Spinal cord (tissue), 9 donors: ENCODE measurements at regions not wholly inside any gene's neighbourhood (a gene's known extent, or its start where the extent isn't known, plus 50 kb on each side); places are given as distances from the start of the nearest gene placed in this dataset.

Source experiments
- DNase-seq, 6 donors: peaks; one replicate each; pipeline versions ENCODE4 v3.0.0 to v3.0.0-alpha.2; 2013 to 2015; ENCODE audit warnings: low spot score in 6 of 6, low read depth in 4 of 6
- H3K27ac ChIP-seq: one replicate; pipeline ENCODE4 v1.5.1; 2013; ENCODE audit warnings: low read depth, low read length, control low read depth
- H3K27me3 ChIP-seq: one replicate; pipeline ENCODE4 v1.6.1; 2013; ENCODE audit warnings: low read length; ENCODE audit not compliant: control insufficient read depth, insufficient read depth
- H3K36me3 ChIP-seq: one replicate; pipeline ENCODE4 v1.6.1; 2013; ENCODE audit warnings: low read length; ENCODE audit not compliant: control insufficient read depth, insufficient read depth
- H3K4me1 ChIP-seq: one replicate; pipeline ENCODE4 v1.6.1; 2013; ENCODE audit warnings: low read length; ENCODE audit not compliant: control insufficient read depth, insufficient read depth
- H3K4me3 ChIP-seq: one replicate; pipeline ENCODE4 v1.5.1; 2013; ENCODE audit warnings: low read depth, low read length, control low read depth
- H3K9me3 ChIP-seq: one replicate; pipeline ENCODE4 v1.6.1; 2013; ENCODE audit warnings: low read length; ENCODE audit not compliant: control insufficient read depth, insufficient read depth
- WGBS: methylation state at CpG from one replicate; pipeline ENCODE4 v1.1.5; 2013; ENCODE audit warnings: missing lambda C conversion rate; ENCODE audit not compliant: insufficient coverage; 5-methylcytosine and 5-hydroxymethylcytosine counted together
- donor health status: healthy.

- no peak overlapping the region for H3K27ac ChIP-seq
- no peaks in the 10 kb centered on the region for H3K36me3 ChIP-seq
- H3K4me3 ChIP-seq: no peak overlapping the region
- H3K4me1 ChIP-seq: no peaks in the 10 kb centered on the region
- no peaks in the 10 kb centered on the region for H3K27me3 ChIP-seq
- no peak for DNase-seq
- peaks cover 1% of the 10 kb centered on the region for H3K9me3 ChIP-seq
- WGBS: 83% methylated on average over 2 of the region's 3 CpGs
These were observed 98.5 kb upstream of the CTTNBP2NL start for GRCh38 chr1:112297536-112297935.

DNA sequence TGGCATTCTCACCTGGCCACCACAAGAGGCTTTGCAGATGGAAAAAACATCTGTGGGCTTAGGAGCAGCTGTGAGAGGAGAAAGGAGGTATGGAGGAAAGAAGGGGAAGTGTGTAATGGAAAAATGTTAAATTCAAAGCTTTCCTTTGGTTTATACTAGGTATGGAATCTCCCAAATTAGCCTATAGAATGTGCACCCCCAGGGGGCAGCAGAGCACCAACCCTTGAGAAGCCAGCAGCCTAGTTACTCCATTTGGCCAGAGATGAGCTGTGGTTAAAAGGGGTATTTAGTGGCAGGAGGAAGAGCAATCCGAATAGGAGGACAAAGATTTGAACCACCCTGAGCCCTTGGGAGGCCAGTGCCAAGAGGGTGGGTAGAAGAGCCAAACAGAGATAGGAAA, 97.5 kb upstream of the CTTNBP2NL start:
- Histone ChIP-seq H3K9me3 (peaks cover 1% of the 10 kb centered on the region), H3K27me3 (no peaks in the 10 kb centered on the region), H3K4me1 (no peaks in the 10 kb centered on the region), H3K27ac (no peak overlapping the region), H3K4me3 (no peak overlapping the region), H3K36me3 (no peaks in the 10 kb centered on the region)
- DNase-seq: peak in 1 of 6 donors; percentile 41
- WGBS: 33% methylated on average over 1 of the region's 1 CpG

DNA sequence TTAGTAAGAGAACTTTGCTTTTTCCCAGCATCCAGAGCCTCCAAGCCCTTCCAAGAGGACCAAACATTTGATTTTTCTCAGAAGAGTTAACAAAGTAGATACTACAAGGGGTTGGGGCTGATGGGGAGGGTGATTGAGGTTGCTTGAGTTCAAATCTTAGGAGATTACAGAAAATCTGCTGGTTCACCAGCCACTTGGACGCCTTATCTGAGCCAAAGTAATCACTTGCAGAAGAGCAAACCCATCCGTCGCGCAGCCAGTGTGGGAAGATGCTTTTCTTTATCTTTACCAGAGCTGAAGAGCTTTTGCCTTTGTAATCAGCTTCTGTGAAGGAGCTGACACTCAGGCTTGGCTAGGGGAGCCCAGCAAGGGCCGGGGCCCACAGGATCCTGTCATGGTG, 91.9 kb upstream of the CTTNBP2NL start:
- no peaks in the 10 kb centered on the region for H3K36me3 ChIP-seq
- no peaks in the 10 kb centered on the region for H3K27me3 ChIP-seq
- no peak overlapping the region for H3K4me3 ChIP-seq
- no peak for DNase-seq
- no peak overlapping the region for H3K27ac ChIP-seq
- no peaks in the 10 kb centered on the region for H3K4me1 ChIP-seq
- WGBS: 98% methylated on average over 4 of the region's 5 CpGs
- H3K9me3 ChIP-seq: no peaks in the 10 kb centered on the region

DNA sequence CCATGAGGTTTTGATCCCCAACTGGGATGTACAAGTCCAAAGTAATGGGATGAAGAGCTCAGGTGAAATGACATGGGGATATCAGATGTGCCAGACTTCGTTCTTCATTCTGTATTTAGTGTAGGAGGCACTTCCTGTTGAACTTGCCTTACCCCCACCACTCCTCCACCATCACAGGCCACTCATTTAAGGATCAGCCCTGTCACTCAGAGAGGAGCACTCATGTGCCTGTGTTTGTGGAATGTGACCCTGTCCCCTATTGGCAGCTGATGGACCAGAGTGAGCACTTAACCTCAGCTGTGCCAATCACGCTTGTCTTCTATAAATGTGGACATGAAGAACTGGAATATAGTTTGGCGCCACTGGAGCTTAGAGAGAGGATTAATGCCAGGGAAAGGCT, 91.4 kb upstream of the CTTNBP2NL start:
- Histone ChIP-seq H3K4me1 (no peaks in the 10 kb centered on the region), H3K9me3 (no peaks in the 10 kb centered on the region), H3K36me3 (no peaks in the 10 kb centered on the region), H3K27ac (no peak overlapping the region), H3K27me3 (no peaks in the 10 kb centered on the region), H3K4me3 (no peak overlapping the region)
- DNase-seq: no peak
- no CpG with 5 or more reads among the region's 3 CpGs for WGBS

DNA sequence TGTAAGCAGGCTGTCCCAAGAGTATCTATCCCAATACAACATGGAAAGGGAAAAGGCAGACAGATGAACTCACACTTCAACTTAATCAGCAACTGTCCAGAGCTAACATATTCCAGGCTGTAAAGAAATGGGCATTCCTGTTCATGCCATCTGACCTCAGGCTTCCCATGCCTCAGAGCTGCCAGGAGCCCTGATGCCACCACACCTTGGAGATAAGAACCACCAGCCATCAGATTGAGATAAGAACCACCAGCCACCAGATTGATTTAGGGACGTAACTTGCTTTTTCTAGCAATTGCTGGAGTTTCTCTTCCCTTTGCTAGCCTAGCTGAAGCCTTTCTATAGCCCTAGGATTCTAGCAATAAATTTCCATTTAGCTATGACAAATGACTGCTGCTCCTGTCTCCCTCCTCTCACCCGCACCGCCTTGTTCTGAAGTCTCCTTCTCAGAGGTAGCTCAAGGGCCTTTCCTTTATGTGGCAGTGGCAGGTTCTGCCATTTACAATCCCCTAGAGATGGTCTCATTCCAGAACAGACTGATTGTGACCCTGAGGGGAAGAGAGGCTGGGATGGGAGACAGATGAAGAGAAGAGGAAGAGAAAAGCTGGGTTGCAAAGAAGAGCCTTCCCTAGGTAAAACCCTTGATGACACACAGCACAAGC, 88.0 kb upstream of the CTTNBP2NL start:
- H3K9me3 ChIP-seq: no peaks in the 10 kb centered on the region
- WGBS: 68% methylated on average over 3 of the region's 3 CpGs
- peak in 1 of 6 donors; percentile 43 for DNase-seq
- H3K27ac ChIP-seq: no peak overlapping the region
- no peak overlapping the region for H3K4me3 ChIP-seq
- no peaks in the 10 kb centered on the region for H3K27me3 ChIP-seq
- no peaks in the 10 kb centered on the region for H3K36me3 ChIP-seq
- peaks cover 6% of the 10 kb centered on the region for H3K4me1 ChIP-seq

DNA sequence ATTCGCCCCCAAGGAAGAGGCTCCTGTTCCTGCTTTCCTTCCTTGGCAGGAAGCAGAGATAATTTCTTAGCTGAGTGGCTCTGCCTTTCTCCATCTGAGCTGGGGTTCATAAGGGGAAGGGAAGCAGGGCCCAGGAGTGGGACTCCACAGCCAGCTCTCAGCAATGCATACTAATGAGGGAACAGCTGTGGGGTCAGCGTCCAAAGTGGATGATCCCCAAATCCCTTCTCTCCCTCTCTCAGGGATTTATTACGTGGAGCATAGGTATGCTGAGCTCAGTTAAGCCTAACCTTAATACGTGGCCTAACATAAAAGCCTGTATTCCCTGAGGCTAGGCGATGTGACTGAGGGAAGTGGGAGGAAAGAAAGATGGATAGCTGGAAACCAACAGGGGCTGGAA, 87.3 kb upstream of the CTTNBP2NL start:
- 79% methylated on average over 2 of the region's 5 CpGs for WGBS
- Histone ChIP-seq H3K36me3 (no peaks in the 10 kb centered on the region), H3K27me3 (no peaks in the 10 kb centered on the region), H3K4me1 (peaks cover 6% of the 10 kb centered on the region), H3K27ac (no peak overlapping the region), H3K9me3 (no peaks in the 10 kb centered on the region), H3K4me3 (no peak overlapping the region)
- DNase-seq: no peak

- 85% methylated on average over 5 of the region's 5 CpGs for WGBS
- Histone ChIP-seq H3K27me3 (no peaks in the 10 kb centered on the region), H3K9me3 (no peaks in the 10 kb centered on the region), H3K4me1 (peaks cover 6% of the 10 kb centered on the region), H3K36me3 (no peaks in the 10 kb centered on the region), H3K27ac (no peak overlapping the region), H3K4me3 (no peak overlapping the region)
- no peak for DNase-seq
These were observed 86.5 kb upstream of the CTTNBP2NL start for GRCh38 chr1:112309499-112309898.

- Histone ChIP-seq H3K4me1 (peaks cover 9% of the 10 kb centered on the region), H3K27me3 (no peaks in the 10 kb centered on the region), H3K27ac (no peak overlapping the region), H3K4me3 (no peak overlapping the region), H3K36me3 (no peaks in the 10 kb centered on the region), H3K9me3 (no peaks in the 10 kb centered on the region)
- WGBS: 38% methylated on average over 2 of the region's 5 CpGs
- DNase-seq: no peak
These were observed 83.7 kb upstream of the CTTNBP2NL start for GRCh38 chr1:112312315-112312714.

GRCh38 chr1:112312879-112313278, 83.1 kb upstream of the CTTNBP2NL start:
- no peak overlapping the region for H3K4me3 ChIP-seq
- no peaks in the 10 kb centered on the region for H3K27me3 ChIP-seq
- no peaks in the 10 kb centered on the region for H3K36me3 ChIP-seq
- H3K4me1 ChIP-seq: peaks cover 9% of the 10 kb centered on the region
- no peaks in the 10 kb centered on the region for H3K9me3 ChIP-seq
- 58% methylated on average over 4 of the region's 5 CpGs for WGBS
- no peak for DNase-seq
- no peak overlapping the region for H3K27ac ChIP-seq

DNA sequence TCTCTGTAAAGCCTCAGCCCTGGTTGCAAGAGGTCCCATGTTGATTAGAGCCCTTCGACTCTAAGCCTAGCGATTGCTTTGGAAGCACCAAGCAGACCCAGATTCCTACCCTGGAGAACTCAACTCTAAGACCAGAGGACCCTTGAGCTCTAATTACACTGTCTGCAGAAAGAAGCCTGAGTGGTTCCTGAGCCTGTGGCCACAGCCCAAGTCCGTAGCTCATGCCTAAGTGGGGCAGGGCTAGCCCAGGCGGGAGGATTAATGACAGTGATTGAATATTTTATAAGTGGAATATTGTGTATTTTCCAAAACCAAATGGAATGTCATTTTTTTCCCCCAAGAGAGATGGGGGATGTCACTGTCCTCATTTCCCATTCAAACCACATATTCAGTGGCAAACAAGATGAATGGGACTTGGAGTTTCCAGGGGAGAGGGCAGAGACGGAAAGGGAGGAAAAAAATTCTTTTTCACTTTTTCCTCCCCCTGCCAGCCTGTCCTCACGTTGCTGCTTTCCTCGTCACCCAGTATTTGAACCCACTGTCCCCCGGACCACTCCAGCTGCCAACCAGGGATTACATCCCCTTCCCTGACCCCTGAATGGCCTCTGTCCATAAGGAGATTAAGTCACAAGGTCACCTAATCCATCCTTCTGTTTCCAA, 79.6 kb upstream of the CTTNBP2NL start:
- H3K36me3 ChIP-seq: no peaks in the 10 kb centered on the region
- no peak overlapping the region for H3K4me3 ChIP-seq
- H3K4me1 ChIP-seq: peaks cover 12% of the 10 kb centered on the region
- 48% methylated on average over 6 of the region's 8 CpGs for WGBS
- DNase-seq: no peak
- H3K27ac ChIP-seq: no peak overlapping the region
- no peaks in the 10 kb centered on the region for H3K27me3 ChIP-seq
- no peaks in the 10 kb centered on the region for H3K9me3 ChIP-seq
